Chondrocyte (in vitro differentiated cells): ENCODE measurements at regions not wholly inside any gene's neighbourhood (a gene's known extent, or its start where the extent isn't known, plus 50 kb on each side); places are given as distances from the start of the nearest gene placed in this dataset.

Experiments used
- DNase-seq: peaks from one replicate; pipeline ENCODE4 v3.0.0; 2021; ENCODE audit warnings: mixed read lengths, low spot score
- H3K27ac Mint-ChIP-seq: one replicate; pipeline ENCODE4 v1.8.0; 2021; ENCODE audit warnings: mild to moderate bottlenecking, moderate library complexity, mixed read lengths; ENCODE audit not compliant: unreplicated experiment
- H3K27me3 Mint-ChIP-seq: 2 replicates; pipeline ENCODE4 v1.8.0; 2021; ENCODE audit warnings: low read depth, mixed read lengths
- H3K36me3 Mint-ChIP-seq: 2 replicates; pipeline ENCODE4 v1.8.0; 2021; ENCODE audit warnings: low read depth, mixed read lengths
- H3K4me1 Mint-ChIP-seq: 2 replicates; pipeline ENCODE4 v1.8.0; 2021; ENCODE audit warnings: low read depth, mild to moderate bottlenecking, mixed read lengths
- H3K4me3 Mint-ChIP-seq: one replicate; pipeline ENCODE4 v1.8.0; 2021; ENCODE audit warnings: mild to moderate bottlenecking, moderate library complexity, mixed read lengths; ENCODE audit not compliant: unreplicated experiment
- H3K9me3 Mint-ChIP-seq: 2 replicates; pipeline ENCODE4 v1.8.0; 2021; ENCODE audit warnings: low read depth, mixed read lengths
- TF ChIP-seq, protein P1 (sequence below): fragments of 200-600 bp; sonication (generic); IDR thresholded peaks from 2 replicates; pipeline ENCODE4 v1.5.0; 2021; ENCODE audit warnings: antibody characterized with exemption, mild to moderate bottlenecking, moderate library complexity

DNA sequence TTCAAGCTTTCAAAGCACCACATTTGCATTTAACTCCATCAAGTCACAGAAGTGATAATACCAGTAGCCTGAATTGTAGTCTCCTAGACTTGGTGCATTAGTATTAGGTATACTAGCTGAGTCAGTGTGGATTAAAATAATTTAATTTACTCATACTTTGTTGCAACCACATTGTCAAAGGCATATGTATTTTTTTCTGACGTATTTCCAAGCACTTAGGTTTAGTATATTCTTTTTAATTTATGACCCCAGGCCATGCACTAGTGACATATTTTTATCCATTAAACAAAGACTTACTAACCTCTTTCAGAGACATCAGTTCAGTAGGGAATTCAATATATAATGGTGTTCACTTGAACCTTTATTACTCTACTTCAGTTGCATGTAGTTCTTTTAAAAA lies 1894.5 kb downstream of the NCAM2 start:
- Mint-ChIP-seq H3K4me3 (no peak overlapping the region), H3K9me3 (peaks cover 6% of the 10 kb centered on the region), H3K27me3 (no peaks in the 10 kb centered on the region), H3K36me3 (no peaks in the 10 kb centered on the region), H3K27ac (no peak overlapping the region), H3K4me1 (peaks cover 13% of the 10 kb centered on the region)
- no peak for DNase-seq
- TF ChIP-seq, protein P1, sequence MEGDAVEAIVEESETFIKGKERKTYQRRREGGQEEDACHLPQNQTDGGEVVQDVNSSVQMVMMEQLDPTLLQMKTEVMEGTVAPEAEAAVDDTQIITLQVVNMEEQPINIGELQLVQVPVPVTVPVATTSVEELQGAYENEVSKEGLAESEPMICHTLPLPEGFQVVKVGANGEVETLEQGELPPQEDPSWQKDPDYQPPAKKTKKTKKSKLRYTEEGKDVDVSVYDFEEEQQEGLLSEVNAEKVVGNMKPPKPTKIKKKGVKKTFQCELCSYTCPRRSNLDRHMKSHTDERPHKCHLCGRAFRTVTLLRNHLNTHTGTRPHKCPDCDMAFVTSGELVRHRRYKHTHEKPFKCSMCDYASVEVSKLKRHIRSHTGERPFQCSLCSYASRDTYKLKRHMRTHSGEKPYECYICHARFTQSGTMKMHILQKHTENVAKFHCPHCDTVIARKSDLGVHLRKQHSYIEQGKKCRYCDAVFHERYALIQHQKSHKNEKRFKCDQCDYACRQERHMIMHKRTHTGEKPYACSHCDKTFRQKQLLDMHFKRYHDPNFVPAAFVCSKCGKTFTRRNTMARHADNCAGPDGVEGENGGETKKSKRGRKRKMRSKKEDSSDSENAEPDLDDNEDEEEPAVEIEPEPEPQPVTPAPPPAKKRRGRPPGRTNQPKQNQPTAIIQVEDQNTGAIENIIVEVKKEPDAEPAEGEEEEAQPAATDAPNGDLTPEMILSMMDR, result no peak

DNA sequence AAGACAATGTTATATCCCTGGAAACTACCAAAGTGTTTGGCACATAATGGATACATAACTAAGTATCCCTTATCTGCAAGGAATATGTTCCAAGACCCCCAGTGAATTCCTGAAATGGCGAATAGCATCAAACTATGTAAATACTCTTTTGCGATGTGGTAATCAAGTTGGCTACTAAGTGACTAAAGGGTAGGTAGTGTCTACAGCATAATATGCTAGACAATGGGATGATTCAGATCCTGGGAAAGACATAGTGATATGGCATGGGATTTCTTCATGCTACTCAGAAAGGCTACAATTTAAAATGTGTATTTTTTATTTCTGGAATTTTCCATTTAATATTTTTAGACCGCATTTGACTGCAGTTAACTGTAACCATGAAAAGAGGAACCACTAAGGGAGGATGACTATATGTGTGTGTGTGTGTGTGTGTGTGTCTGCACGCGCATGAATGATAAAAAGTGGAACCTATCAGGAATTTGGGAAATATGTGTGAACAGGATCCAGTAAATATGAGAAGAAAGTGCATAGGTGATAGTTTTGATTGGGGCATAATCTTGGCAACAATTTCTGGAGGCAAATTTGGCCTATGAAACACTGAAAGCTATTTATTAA lies 1899.9 kb downstream of the NCAM2 start:
- H3K9me3 Mint-ChIP-seq, result peaks cover 6% of the 10 kb centered on the region
- H3K27ac Mint-ChIP-seq, result no peak overlapping the region
- TF ChIP-seq, protein P1, result no peak
- H3K36me3 Mint-ChIP-seq, result no peaks in the 10 kb centered on the region
- peaks cover 8% of the 10 kb centered on the region for H3K4me1 Mint-ChIP-seq
- H3K4me3 Mint-ChIP-seq, result no peak overlapping the region
- H3K27me3 Mint-ChIP-seq, result no peaks in the 10 kb centered on the region
- DNase-seq, result no peak

DNA sequence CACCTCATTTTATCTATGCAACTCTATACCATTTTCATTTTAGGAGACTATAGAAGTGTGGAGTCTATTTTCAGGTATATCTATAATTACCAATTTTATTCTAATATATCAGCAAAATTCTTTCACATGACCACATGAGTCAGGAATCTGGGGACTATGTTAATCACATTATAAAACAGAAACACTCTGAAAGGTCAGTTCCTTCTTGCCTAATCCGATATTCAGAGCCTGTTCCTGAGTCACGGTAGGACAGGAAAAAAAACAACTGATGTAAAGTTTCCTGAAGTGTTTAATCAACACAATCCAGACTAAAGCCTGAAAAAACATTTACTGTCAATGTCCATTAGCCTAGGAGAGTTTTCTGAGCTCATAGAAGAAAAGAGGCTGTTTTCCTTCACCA lies 1902.3 kb downstream of the NCAM2 start:
- TF ChIP-seq, protein P1, result no peak
- H3K27ac Mint-ChIP-seq, result no peak overlapping the region
- H3K9me3 Mint-ChIP-seq, result peaks cover 6% of the 10 kb centered on the region
- no peaks in the 10 kb centered on the region for H3K27me3 Mint-ChIP-seq
- no peak for DNase-seq
- no peak overlapping the region for H3K4me3 Mint-ChIP-seq
- H3K4me1 Mint-ChIP-seq, result peaks cover 8% of the 10 kb centered on the region
- H3K36me3 Mint-ChIP-seq, result no peaks in the 10 kb centered on the region

DNA sequence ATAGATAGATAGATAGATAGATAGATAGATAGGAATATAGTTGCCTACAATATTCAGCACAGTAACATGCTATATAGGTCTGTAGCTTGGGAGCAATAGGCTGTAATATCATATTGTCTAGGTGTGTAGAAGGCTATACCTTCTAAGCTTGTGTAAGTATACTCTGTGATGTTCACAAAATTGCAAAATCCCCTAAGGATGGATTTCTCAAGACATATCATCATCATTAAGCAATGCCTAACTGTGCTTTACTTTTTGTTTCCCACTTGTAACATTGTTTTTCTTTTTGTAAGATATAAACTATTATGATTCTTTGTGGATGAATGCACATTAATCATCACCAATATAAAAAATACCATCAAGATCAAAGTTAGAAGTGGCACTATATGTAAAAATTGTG lies 1905.6 kb downstream of the NCAM2 start:
- DNase-seq, result no peak
- Mint-ChIP-seq H3K27me3 (no peaks in the 10 kb centered on the region), H3K36me3 (no peaks in the 10 kb centered on the region), H3K9me3 (no peaks in the 10 kb centered on the region), H3K4me3 (no peak overlapping the region), H3K4me1 (peaks cover 8% of the 10 kb centered on the region), H3K27ac (no peak overlapping the region)
- TF ChIP-seq, protein P1, result no peak

DNA sequence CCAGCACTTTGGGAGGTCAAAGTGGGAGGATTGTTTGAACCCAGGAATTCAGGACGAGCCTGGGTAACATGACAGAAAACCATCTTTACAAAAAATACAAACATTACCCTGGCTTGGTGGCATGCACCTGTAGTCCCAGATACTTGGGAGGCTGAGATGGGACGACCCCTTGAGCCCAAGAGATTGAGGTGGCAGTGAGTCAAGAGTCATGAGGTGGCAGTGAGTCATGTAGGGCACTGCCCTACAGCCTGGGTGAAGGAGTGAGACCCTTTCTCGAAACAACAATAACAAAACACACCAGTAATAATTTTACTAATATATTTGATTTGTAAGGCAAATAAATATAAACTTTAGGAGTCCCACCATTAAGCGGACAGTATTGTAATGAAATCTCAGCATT lies 1906.2 kb downstream of the NCAM2 start:
- DNase-seq, result no peak
- Mint-ChIP-seq H3K27me3 (no peaks in the 10 kb centered on the region), H3K27ac (no peak overlapping the region), H3K9me3 (no peaks in the 10 kb centered on the region), H3K36me3 (no peaks in the 10 kb centered on the region), H3K4me3 (no peak overlapping the region), H3K4me1 (peaks cover 8% of the 10 kb centered on the region)
- TF ChIP-seq, protein P1, result no peak
